Esophagus muscularis mucosa (tissue), 3 donors: ENCODE measurements at regions not wholly inside any gene's neighbourhood (a gene's known extent, or its start where the extent isn't known, plus 50 kb on each side); places are given as distances from the start of the nearest gene placed in this dataset.

Experiments used
- CTCF ChIP-seq, 3 experiments: fragments of 200-600 bp in 2 of 3; fragments of 450-650 bp in 1 of 3; sonication (generic) in 2 of 3; IDR thresholded peaks; one replicate each; pipeline ENCODE4 v1.5.1; 2017 to 2019; ENCODE audit warnings: antibody characterized with exemption in 3 of 3, mild to moderate bottlenecking in 2 of 3, moderate library complexity in 1 of 3
- POLR2A ChIP-seq: fragments of 450-650 bp; IDR thresholded peaks from one replicate; pipeline ENCODE4 v1.6.1; 2017; ENCODE audit warnings: antibody characterized with exemption, moderate library complexity, mild to moderate bottlenecking, low read depth

- no peak for TF ChIP-seq POLR2A
- no peak for TF ChIP-seq CTCF (IDR thresholded peaks at IDR 0.05)
Measured at GRCh38 chr22:35479985-35480550, 60.6 kb upstream of the RASD2 start.
